ENCODE measurements at regions not wholly inside any gene's neighbourhood (a gene's known extent, or its start where the extent isn't known, plus 50 kb on each side); places are given as distances from the start of the nearest gene placed in this dataset.
"Not testable (repeated sequence)": the region's sequence is repeated elsewhere in the genome, so short reads cannot be mapped to it uniquely, and the experiment has no call there.

GRCh38 chr2:8559805-8560204, 122.1 kb upstream of the ID2 start:
- peak; percentile 28 for DNase-seq

DNA sequence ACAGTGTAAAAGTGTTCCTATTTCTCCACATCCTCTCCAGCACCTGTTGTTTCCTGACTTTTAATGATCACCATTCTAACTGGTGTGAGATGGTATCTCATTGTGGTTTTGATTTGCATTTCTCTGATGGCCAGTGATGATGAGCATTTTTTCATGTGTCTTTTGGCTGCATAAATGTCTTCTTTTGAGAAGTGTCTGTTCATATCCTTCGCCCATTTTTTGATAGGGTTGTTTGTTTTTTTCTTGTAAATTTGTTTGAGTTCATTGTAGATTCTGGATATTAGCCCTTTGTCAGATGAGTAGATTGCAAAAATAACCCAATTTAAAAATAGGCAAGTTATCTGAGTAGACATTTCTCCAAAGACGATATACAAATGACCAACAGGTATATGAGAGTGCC, 120.2 kb upstream of the ID2 start:
- DNase-seq, result not testable (repeated sequence)

- DNase-seq, result no peak
Observed at GRCh38 chr2:8563814-8564474, 117.9 kb upstream of the ID2 start.

GRCh38 chr2:8564475-8564874, 117.4 kb upstream of the ID2 start:
- no peak for DNase-seq

- no peak for DNase-seq
Observed at GRCh38 chr2:8565399-8566154, 116.3 kb upstream of the ID2 start.

DNA sequence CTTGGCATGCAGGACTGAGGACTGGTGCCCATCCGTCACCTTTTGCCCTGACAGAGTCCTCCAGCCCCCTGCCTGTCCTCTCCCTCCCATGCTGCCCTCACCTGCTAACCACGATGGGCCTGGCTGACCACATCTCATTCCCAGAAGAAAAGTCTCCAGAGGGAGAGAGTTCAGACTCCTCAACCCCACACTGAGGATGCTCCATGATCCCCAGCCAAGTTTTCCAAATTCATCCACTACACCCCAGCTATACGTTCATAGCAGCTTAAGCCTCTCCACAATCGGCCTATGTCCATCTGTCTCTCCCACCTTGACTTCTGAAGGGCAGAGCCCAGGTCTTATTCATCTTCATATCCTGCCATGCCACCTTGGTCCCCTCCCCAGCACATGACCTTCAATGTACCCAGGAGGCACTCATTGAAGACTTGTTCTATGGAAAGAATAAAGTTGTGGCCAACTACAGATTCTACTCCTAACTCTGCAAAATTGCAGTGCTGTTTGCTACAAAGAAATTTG, 115.6 kb upstream of the ID2 start:
- no peak for DNase-seq

GRCh38 chr2:8566774-8567468, 114.9 kb upstream of the ID2 start:
- no peak for DNase-seq

- DNase-seq, result no peak
Observed at GRCh38 chr2:8567469-8568260, 114.2 kb upstream of the ID2 start.

DNA sequence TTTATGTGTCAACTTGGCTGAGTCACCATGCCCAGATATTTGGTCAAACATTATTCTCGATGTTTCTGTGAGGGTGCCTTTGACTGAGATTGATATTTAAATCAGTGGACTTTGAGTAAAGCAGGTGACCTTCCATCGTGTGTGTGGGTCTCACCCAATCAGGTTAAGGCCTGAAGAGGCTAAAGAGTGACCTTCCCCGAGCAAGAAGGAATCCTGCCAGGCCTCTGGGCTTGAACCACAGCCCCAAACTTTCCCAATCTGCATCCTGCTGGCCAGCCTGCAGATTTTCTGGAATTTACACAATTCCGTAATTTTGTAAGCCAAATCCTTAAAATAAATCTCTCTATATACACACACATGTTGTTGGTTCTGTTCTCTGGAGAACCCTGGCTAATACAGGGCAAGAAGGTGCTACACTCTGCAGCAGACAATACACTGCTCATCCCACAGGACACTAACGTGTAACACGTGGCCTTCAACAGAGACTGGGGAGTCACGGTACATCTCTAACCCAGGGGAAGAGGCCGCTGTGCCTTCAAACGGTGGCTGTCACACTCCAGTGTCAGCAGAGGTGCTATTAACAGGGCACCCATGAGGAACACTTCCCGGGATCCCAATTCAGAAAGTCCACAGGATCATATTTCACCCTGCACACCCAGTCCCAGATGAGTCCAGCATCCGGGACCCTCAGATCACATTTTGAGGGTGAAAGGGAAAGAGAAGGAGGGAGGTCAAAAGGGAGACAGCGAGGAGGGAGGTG, 113.1 kb upstream of the ID2 start:
- DNase-seq, result no peak

- no peak for DNase-seq
Observed at GRCh38 chr2:8569332-8569930, 112.4 kb upstream of the ID2 start.

- no peak for DNase-seq
Observed at GRCh38 chr2:8570637-8571036, 111.2 kb upstream of the ID2 start.

DNA sequence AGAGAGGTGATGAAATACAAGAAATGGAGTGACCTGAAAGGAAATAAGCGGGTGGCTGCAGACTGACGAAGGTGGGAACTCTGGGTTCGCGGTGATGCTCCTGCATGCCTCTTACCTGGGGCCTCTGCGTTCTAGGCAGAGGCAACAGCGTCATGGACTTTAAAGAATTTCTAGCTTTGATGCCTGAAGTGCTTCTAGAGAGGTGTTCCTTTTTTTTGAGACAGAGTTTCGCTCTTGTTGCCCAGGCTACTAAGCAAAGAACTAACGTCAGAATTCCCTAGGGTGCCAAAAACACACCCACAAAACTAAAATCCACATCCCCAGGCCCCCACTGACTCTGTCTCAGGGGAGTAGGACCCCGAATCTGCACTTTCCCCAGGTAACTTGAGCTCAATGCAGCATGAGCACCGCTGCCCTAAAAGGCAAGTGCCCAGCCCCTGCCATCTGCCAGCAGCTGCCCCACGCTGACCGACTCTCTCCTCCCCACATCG, 110.5 kb upstream of the ID2 start:
- no peak for DNase-seq

DNA sequence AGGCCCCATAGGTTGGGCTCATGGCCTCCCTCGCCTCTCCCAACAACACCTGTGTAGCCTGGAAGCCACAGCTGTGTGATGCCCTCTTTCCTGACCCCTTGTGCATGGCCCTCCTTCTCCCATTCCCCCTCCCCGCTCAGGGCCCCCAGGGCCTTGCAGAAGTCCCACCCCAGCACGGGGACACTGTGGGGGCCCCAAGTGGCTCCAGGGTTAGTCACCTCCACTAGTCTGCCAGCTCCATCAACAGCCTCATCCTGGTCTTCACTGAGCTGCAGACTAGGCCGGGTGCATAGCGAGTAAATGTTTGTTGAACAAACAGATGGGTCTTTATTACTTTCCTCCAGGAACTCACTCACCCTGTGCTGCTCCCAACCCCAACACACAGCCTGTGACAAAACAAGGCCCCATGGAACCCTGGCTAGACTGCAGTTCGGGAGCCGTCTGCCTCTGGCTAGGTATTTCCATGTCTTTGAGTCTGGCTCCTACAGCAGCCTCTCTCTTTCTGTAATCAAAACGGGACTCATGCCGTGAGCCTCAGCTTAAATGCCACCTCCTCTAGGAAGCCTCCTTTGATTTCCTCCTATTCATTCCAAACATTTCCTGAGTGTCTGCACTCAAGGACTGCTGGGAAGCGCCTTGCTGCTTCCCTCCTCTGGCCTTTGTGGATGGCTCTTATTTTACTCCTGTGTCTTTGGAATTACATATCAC, 109.9 kb upstream of the ID2 start:
- no peak for DNase-seq

DNA sequence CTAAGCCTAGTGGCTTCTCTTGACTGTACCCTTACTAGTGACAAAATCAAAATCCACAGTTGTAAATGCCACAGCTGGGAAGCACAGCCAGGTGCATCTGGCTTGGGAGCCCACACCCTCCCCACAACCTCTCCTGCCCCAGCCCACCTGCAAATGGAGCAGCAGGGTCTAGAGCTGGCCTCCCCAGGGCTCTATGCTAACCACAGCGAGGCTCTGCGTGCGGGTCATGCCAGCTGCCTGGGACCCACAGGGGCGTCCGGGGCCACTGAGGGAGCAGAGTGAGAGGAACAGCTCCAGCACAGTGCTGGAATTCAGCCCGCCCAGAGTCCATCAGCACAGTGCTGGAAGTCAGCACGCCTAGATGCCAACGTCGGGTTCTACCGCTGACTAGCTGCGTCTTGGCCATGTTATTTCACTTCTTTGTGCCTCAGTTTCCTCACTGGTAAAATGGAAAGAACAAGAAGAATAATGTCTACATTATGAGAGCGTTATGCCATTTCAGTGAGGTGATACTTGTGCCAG, 109.1 kb upstream of the ID2 start:
- no peak for DNase-seq

DNA sequence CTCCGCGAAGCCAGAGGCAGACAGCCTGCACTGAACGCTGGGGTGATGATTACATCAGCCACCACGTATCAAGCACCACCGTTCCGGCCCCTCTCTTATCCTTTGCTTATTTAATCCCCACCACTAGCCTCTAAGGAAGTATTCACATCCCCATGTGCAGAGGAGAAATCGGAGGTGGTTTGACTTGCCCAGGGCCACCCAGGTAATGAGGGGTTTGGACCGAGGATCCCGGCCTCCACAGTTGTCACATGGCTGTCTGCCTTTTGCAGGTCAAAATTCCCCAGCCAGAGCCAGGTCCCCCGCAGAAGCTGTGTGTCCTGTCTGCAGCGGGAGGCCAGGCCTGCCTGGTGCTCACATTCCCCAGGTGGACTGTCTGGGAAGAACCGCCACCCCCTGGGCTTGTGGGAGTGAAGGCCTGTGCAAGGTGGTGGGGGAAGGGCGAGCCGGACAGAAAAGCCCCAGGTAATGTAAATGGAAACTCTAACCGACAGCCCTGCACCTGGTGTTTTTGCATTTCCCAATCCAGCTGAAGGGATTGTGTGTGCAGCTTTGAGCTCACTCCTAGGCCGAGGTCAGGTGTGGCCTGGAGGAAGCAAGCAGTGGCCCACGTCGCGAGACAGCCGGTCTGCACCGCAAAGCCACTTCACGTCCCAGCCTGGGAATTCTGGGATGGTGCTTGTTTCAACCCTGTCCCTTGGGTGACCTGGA, 108.5 kb upstream of the ID2 start:
- DNase-seq, result no peak

DNA sequence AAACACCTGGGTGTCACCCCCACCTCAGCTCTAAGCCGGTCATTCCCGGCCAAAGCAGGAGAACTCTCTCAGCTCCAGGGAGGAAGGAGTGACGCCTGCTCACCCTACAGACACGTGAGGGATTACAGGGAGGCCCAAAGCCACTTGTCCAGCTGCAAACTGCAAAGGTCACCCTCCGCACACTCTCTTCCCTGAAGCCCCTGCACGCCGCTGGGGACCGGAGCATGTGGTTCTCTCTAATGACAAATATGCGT, 108.0 kb upstream of the ID2 start:
- no peak for DNase-seq

DNA sequence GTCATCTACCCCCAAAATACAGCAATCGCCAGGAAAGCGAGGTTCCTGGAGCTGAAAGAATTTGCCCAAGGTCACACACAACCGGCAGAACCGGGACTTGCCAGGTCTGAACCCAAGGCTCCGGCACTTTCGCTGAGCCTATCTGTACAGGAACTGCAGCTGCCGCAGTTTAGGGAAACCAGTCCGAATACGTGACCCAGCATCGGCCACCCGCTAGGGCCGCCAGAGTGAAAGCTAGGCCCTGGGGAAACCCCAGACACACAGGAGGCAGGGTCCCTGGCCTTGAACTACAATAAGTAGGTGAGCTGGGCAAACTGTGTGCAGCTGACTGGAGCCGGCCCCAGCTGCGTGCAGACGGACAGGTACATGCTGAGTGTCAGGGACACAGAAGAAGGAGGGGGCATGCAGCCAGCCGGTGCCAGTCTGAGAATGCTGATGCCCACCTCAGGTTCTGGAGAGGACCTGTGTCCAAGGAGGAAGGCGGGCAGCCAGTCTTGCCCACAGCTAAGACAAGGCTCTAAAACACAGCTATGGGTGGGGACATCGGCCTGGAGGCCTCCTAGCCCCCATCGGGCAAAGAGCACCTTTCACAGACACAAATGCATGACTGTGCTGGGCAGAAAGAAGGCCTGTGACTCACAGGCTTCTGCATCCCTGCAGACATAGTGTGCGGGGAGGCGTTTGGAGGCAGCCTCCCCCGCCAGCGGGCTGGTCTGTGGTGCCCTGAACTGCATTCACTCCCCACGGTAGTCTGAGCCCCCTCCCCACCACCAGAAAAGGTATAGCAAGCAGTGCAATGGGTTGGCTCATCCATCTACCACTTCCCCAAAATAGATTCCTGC, 107.4 kb upstream of the ID2 start:
- DNase-seq, result no peak

DNA sequence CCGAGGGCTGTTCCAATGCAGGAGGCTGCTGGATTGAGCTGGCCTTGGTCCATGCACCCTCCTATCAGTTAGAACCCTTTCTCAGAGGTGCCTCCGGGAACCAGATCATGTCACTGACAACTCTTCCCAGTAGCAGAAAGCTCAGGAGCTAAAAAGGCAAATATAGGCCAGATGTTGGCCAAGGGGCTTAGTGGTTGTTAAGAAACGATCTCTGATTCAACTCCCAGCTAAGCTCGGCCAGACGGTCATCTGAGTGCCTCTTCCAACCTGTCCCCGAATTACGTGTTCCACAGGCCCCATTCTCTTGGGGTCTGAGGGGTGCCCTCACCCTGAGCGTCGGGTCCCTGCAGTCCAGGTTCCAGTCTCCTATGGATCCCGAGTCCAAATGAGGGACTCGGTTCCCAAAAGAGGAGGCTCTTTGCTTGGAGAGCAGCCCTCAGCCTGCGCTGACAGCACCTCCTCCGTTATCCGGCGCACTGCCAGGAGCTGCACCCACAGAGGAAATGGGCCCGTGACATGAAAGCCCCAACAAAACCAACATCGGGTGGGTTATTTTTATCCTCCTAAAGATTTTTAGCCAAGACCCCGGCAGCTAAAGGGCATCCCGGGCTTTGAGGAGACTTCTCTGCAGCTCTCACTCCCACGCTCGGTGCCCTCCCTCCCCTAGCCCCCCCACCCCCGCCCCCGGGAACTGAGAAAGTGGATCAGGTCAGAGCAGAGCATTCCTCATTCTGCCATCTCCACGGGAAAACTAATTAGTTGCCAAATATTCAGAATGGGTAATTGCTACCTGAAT, 106.6 kb upstream of the ID2 start:
- no peak for DNase-seq
